HL-60 (cell line): ENCODE measurements at regions not wholly inside any gene's neighbourhood (a gene's known extent, or its start where the extent isn't known, plus 50 kb on each side); places are given as distances from the start of the nearest gene placed in this dataset.

Experiments
- DNase-seq, 2 experiments: peaks; one replicate each; pipeline ENCODE4 v3.0.0-alpha.2; 2010 to 2020; ENCODE audit warnings: low read depth in 1 of 2, low spot score in 1 of 2
- H3K27ac ChIP-seq: fragments of 250-450 bp; sonication (Bioruptor Pico); replicated peaks from 2 replicates; pipeline ENCODE4 v1.5.1; 2020; ENCODE audit warnings: mild to moderate bottlenecking, moderate library complexity
- H3K27me3 ChIP-seq: fragments of 250-450 bp; sonication (Bioruptor Pico); 2 replicates; pipeline ENCODE4 v1.5.1; 2021; ENCODE audit warnings: mild to moderate bottlenecking, moderate library complexity; ENCODE audit not compliant: insufficient read depth, poor library complexity, severe bottlenecking
- H3K4me3 ChIP-seq: replicated peaks from 2 replicates; pipeline ENCODE4 v1.5.1; 2011; ENCODE audit warnings: mild to moderate bottlenecking, control low read depth, low read length; ENCODE audit not compliant: insufficient read depth
- GABPA ChIP-seq: IDR thresholded peaks from 2 replicates; pipeline ENCODE4 v1.6.1; 2012; ENCODE audit warnings: low read depth
- POLR2AphosphoS5 ChIP-seq: IDR thresholded peaks from 2 replicates; pipeline ENCODE4 v1.6.1; 2012; ENCODE audit warnings: low read depth
- SPI1 ChIP-seq: IDR thresholded peaks from 2 replicates; pipeline ENCODE4 v1.6.1; 2012; ENCODE audit warnings: low read depth, mild to moderate bottlenecking, borderline replicate concordance
- TF ChIP-seq, protein P1 (sequence below): IDR thresholded peaks from 2 replicates; pipeline ENCODE4 v1.6.1; 2012; ENCODE audit warnings: low read depth; ENCODE audit not compliant: insufficient replicate concordance
- TF ChIP-seq, protein P2 (sequence below): IDR thresholded peaks from one replicate; pipeline ENCODE4 v1.5.1; 2011; ENCODE audit warnings: low read length, control low read depth, inconsistent platforms; ENCODE audit not compliant: insufficient read depth

DNA sequence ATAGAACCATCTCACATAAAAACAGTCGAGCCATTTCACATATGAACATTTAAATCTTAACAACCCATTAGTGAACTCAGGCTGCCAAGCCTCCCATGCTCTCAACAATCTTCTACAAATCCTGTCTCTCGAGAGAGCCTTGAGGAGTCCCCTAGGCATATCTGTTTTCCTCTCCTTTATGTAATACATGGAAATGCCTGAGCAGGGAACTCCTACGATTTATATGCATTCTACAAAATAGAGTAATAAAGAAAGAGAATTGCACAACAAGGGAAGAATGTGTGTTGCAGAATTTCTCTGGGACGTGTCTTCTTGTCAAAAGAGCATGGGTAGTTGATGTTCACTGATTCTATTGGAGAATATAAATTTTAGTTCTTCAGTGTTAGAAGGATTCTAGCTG lies 101.8 kb upstream of the VCX2 start:
- no peak for DNase-seq
- TF ChIP-seq, protein P1, sequence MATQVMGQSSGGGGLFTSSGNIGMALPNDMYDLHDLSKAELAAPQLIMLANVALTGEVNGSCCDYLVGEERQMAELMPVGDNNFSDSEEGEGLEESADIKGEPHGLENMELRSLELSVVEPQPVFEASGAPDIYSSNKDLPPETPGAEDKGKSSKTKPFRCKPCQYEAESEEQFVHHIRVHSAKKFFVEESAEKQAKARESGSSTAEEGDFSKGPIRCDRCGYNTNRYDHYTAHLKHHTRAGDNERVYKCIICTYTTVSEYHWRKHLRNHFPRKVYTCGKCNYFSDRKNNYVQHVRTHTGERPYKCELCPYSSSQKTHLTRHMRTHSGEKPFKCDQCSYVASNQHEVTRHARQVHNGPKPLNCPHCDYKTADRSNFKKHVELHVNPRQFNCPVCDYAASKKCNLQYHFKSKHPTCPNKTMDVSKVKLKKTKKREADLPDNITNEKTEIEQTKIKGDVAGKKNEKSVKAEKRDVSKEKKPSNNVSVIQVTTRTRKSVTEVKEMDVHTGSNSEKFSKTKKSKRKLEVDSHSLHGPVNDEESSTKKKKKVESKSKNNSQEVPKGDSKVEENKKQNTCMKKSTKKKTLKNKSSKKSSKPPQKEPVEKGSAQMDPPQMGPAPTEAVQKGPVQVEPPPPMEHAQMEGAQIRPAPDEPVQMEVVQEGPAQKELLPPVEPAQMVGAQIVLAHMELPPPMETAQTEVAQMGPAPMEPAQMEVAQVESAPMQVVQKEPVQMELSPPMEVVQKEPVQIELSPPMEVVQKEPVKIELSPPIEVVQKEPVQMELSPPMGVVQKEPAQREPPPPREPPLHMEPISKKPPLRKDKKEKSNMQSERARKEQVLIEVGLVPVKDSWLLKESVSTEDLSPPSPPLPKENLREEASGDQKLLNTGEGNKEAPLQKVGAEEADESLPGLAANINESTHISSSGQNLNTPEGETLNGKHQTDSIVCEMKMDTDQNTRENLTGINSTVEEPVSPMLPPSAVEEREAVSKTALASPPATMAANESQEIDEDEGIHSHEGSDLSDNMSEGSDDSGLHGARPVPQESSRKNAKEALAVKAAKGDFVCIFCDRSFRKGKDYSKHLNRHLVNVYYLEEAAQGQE = no peak
- TF ChIP-seq POLR2AphosphoS5 = no peak
- TF ChIP-seq SPI1 = no peak
- TF ChIP-seq GABPA = no peak
- H3K27me3 ChIP-seq = no peaks in the 10 kb centered on the region
- H3K27ac ChIP-seq = no peak overlapping the region
- no peak overlapping the region for H3K4me3 ChIP-seq

DNA sequence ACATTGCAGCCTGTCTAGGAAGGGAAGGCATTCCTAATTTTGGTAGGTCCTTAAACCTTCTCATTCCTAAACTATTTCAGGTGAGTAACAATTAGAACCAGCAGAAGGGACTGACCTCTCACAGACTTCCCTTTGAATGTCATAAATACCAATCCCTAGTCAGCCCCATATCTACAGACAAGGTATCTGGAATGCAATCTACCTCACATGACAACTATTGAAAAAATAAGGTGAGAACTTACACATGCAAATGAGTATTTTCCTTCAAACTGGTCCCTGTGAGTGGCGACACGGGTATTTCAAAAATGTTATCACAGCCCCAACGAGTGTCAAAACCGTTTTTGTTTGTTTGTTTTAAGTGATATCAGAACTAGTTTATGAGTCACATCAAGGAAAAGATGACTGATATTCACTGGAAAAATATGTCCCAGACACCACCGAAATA lies 102.4 kb upstream of the VCX2 start:
- DNase-seq = no peak
- H3K4me3 ChIP-seq = no peak overlapping the region
- no peaks in the 10 kb centered on the region for H3K27me3 ChIP-seq
- no peak overlapping the region for H3K27ac ChIP-seq
- TF ChIP-seq, protein P2, sequence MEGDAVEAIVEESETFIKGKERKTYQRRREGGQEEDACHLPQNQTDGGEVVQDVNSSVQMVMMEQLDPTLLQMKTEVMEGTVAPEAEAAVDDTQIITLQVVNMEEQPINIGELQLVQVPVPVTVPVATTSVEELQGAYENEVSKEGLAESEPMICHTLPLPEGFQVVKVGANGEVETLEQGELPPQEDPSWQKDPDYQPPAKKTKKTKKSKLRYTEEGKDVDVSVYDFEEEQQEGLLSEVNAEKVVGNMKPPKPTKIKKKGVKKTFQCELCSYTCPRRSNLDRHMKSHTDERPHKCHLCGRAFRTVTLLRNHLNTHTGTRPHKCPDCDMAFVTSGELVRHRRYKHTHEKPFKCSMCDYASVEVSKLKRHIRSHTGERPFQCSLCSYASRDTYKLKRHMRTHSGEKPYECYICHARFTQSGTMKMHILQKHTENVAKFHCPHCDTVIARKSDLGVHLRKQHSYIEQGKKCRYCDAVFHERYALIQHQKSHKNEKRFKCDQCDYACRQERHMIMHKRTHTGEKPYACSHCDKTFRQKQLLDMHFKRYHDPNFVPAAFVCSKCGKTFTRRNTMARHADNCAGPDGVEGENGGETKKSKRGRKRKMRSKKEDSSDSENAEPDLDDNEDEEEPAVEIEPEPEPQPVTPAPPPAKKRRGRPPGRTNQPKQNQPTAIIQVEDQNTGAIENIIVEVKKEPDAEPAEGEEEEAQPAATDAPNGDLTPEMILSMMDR = no peak
- TF ChIP-seq, protein P1 = no peak
- no peak for TF ChIP-seq POLR2AphosphoS5
- TF ChIP-seq SPI1 = no peak

DNA sequence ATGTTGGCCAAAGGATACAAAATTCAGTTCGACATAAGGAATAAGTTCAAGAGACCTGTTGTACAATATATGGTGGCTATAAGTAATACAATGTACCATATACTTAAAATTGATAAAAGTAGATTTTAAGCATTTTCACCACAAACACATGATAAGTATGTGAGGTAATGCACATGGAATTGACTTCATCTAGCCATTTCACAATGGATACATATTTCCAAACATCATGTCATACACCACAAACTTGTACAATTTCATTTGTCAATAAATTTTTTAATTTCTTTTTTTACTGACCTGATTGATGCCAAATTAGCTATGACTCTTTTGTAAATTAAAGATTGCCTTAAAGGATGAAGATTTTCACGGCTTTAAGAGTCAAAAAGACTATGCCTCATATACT lies 103.1 kb upstream of the VCX2 start:
- Histone ChIP-seq H3K4me3 (no peak overlapping the region), H3K27me3 (no peaks in the 10 kb centered on the region), H3K27ac (no peak overlapping the region)
- TF ChIP-seq GABPA (no peak), POLR2AphosphoS5 (no peak), SPI1 (no peak)
- TF ChIP-seq, protein P2 = no peak
- TF ChIP-seq, protein P1 = no peak
- DNase-seq = no peak

DNA sequence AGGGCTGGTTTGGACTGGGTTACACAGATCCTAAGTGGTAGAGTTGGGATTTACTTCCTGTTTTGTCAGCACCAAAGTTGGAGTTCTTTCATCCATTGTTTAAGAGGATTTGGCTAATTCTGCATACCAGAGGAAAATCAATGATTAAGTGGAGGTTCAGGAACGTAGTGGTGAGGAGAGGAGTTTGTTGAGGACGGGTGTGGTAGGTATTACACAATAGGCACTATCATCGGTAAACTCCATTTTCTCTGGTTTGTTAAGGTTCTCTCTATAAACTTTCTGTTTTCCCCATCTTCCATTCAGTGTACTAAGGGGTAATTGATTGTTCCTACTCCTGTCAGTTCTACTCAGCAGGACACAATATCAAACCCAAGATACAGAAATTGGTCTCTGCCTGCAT lies 107.5 kb upstream of the VCX2 start:
- Histone ChIP-seq H3K27me3 (no peaks in the 10 kb centered on the region), H3K27ac (no peak overlapping the region), H3K4me3 (no peak overlapping the region)
- TF ChIP-seq, protein P1 = no peak
- TF ChIP-seq, protein P2 = no peak
- TF ChIP-seq GABPA (no peak), POLR2AphosphoS5 (no peak), SPI1 (no peak)
- DNase-seq = no peak
